Upper lobe of left lung (tissue), 4 donors: ENCODE measurements at regions not wholly inside any gene's neighbourhood (a gene's known extent, or its start where the extent isn't known, plus 50 kb on each side); places are given as distances from the start of the nearest gene placed in this dataset.

ENCODE experiments used
- CTCF ChIP-seq, 6 experiments: fragments of 450-650 bp in 4 of 6; fragments of 200-600 bp in 2 of 6; sonication (generic) in 2 of 6; IDR thresholded peaks; one replicate each; pipeline ENCODE4 v1.5.1; 2016 to 2019; ENCODE audit warnings: antibody characterized with exemption in 6 of 6
- EP300 ChIP-seq, 4 donors: sonication (generic); formaldehyde crosslinking; IDR thresholded peaks; one replicate each; pipeline ENCODE4 v1.5.1; 2017; ENCODE audit warnings: antibody characterized with exemption in 4 of 4, control low read depth in 2 of 4
- POLR2A ChIP-seq, 4 donors: fragments of 450-650 bp; IDR thresholded peaks; one replicate each; pipeline ENCODE4 v1.5.1; 2016 to 2017; ENCODE audit warnings: antibody characterized with exemption in 4 of 4, mild to moderate bottlenecking in 2 of 4
- POLR2AphosphoS5 ChIP-seq, 2 donors: sonication (generic); formaldehyde crosslinking; IDR thresholded peaks; one replicate each; pipeline ENCODE4 v1.5.1; 2017; ENCODE audit warnings: antibody characterized with exemption in 2 of 2

- TF ChIP-seq CTCF (IDR thresholded peaks at IDR 0.05), result no peak
- no peak for TF ChIP-seq EP300 (IDR thresholded peaks at IDR 0.05)
- no peak for TF ChIP-seq POLR2AphosphoS5 (IDR thresholded peaks at IDR 0.05)
- TF ChIP-seq POLR2A (IDR thresholded peaks at IDR 0.05), result no peak
Observed at GRCh38 chr7:148524479-148525224, 65.9 kb upstream of the C7orf33 start.
